A549 (cell line): ENCODE measurements at regions not wholly inside any gene's neighbourhood (a gene's known extent, or its start where the extent isn't known, plus 50 kb on each side); places are given as distances from the start of the nearest gene placed in this dataset.

Experiments
- CHD2 ChIP-seq: fragments of 150-350 bp; IDR thresholded peaks from 2 replicates; pipeline ENCODE4 v1.6.1; 2014; ENCODE audit warnings: low read length; ENCODE audit not compliant: partially characterized antibody
- EHF ChIP-seq: fragments of 250-450 bp; sonication (Bioruptor Pico); IDR thresholded peaks from 2 replicates; pipeline ENCODE4 v1.5.0; 2020; ENCODE audit warnings: mild to moderate bottlenecking
- ELK1 ChIP-seq: fragments of 150-350 bp; IDR thresholded peaks from 2 replicates; pipeline ENCODE4 v1.6.1; 2014; ENCODE audit warnings: low read depth, mild to moderate bottlenecking, low read length
- EP300 ChIP-seq, 2 experiments: fragments of >200 bp; sonication (Bioruptor Twin); formaldehyde crosslinking; IDR thresholded peaks; 2 replicates in 1 of 2; 3 replicates in 1 of 2; pipeline ENCODE4 v1.6.1; 2016 to 2017
- FOSL2 ChIP-seq, 2 experiments: fragments of 450-650 bp in 1 of 2; fragments of >200 bp in 1 of 2; sonication (Bioruptor Twin) in 1 of 2; formaldehyde crosslinking; IDR thresholded peaks; 2 replicates each; pipeline versions ENCODE4 v1.5.0 to v1.6.1; 2016 to 2020; ENCODE audit warnings: mild to moderate bottlenecking in 1 of 2, moderate library complexity in 1 of 2
- JUNB ChIP-seq: fragments of >200 bp; sonication (Bioruptor Twin); formaldehyde crosslinking; IDR thresholded peaks from 2 replicates; pipeline ENCODE4 v1.6.1; 2016
- KDM1A ChIP-seq: fragments of 200-600 bp; sonication (generic); IDR thresholded peaks from 2 replicates; pipeline ENCODE4 v1.6.1; 2016; ENCODE audit warnings: low read depth, mild to moderate bottlenecking
- MYC ChIP-seq: IDR thresholded peaks from 2 replicates; pipeline ENCODE4 v1.6.1; 2012; ENCODE audit warnings: mild to moderate bottlenecking, inconsistent platforms, low read length, improper control_type of control experiment, borderline replicate concordance
- POLR2A ChIP-seq: IDR thresholded peaks from 2 replicates; pipeline ENCODE4 v1.6.1; 2012; ENCODE audit warnings: mild to moderate bottlenecking, low read length
- RAD21 ChIP-seq, 2 experiments: fragments of >200 bp in 1 of 2; sonication (Bioruptor Twin) in 1 of 2; formaldehyde crosslinking in 1 of 2; IDR thresholded peaks in 1 of 2; conservative IDR thresholded peaks in 1 of 2; 2 replicates in 1 of 2; 3 replicates in 1 of 2; pipeline ENCODE4 v1.6.1; 2012 to 2018; ENCODE audit warnings: inconsistent platforms in 1 of 2
- RARB ChIP-seq: fragments of 250-450 bp; sonication (Bioruptor Pico); IDR thresholded peaks from 2 replicates; pipeline ENCODE4 v1.8.0; 2021; ENCODE audit warnings: mild to moderate bottlenecking, moderate library complexity
- TP53 ChIP-seq: fragments of 250-450 bp; sonication (Bioruptor Pico); IDR thresholded peaks from 2 replicates; pipeline ENCODE4 v1.5.0; 2021; ENCODE audit warnings: mild to moderate bottlenecking, moderate library complexity
- ZFP36 ChIP-seq: fragments of 450-650 bp; IDR thresholded peaks from 2 replicates; pipeline ENCODE4 v1.6.1; 2014; ENCODE audit warnings: borderline replicate concordance; ENCODE audit not compliant: partially characterized antibody
- TF ChIP-seq, protein P1 (sequence below): fragments of >200 bp; sonication (Bioruptor Twin); formaldehyde crosslinking; IDR thresholded peaks from 3 replicates; pipeline ENCODE4 v1.5.1; 2016

DNA sequence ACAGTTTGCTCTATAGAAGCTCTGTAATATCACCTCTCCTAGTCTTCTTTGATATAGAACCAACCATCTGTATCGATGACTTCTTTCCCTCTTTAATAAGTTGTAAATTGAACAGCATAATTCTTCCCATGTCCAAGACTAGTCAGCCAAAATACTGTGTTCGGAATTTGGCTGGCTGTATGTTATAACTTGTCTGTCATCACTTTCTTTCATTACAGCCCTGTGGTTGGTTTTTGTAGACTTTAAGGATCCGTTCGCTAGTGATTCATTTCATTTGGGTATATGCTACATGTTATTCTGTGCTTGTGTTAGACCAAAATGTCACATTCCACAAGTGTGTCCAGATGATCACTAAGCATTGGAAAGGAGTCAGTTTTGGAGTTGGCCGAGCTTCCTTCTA is 155.4 kb upstream of the ITGB1 start:
- TF ChIP-seq, protein P1, sequence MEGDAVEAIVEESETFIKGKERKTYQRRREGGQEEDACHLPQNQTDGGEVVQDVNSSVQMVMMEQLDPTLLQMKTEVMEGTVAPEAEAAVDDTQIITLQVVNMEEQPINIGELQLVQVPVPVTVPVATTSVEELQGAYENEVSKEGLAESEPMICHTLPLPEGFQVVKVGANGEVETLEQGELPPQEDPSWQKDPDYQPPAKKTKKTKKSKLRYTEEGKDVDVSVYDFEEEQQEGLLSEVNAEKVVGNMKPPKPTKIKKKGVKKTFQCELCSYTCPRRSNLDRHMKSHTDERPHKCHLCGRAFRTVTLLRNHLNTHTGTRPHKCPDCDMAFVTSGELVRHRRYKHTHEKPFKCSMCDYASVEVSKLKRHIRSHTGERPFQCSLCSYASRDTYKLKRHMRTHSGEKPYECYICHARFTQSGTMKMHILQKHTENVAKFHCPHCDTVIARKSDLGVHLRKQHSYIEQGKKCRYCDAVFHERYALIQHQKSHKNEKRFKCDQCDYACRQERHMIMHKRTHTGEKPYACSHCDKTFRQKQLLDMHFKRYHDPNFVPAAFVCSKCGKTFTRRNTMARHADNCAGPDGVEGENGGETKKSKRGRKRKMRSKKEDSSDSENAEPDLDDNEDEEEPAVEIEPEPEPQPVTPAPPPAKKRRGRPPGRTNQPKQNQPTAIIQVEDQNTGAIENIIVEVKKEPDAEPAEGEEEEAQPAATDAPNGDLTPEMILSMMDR, result no peak
- TF ChIP-seq EP300 (IDR thresholded peaks at IDR 0.05) (no peak), ELK1 (no peak), TP53 (CRISPR knock-in tag) (no peak), POLR2A (no peak), RARB (CRISPR knock-in tag) (no peak), EHF (CRISPR knock-in tag) (no peak), FOSL2 (IDR thresholded peaks at IDR 0.05) (no peak), FOSL2 (CRISPR knock-in tag; IDR thresholded peaks at IDR 0.05) (no peak), KDM1A (no peak), ZFP36 (no peak), JUNB (no peak), MYC (no peak), CHD2 (no peak), RAD21 (conservative IDR thresholded peaks at IDR 0.05 in 1 of 2, IDR thresholded peaks at IDR 0.05 in 1 of 2) (no peak)
